Endothelial cell (in vitro differentiated cells): ENCODE measurements at regions not wholly inside any gene's neighbourhood (a gene's known extent, or its start where the extent isn't known, plus 50 kb on each side); places are given as distances from the start of the nearest gene placed in this dataset.

ENCODE experiments used
- DNase-seq: peaks from one replicate; pipeline ENCODE4 v3.0.0; 2021; ENCODE audit warnings: low spot score
- H3K27ac Mint-ChIP-seq: one replicate; pipeline ENCODE4 v1.8.0; 2021; ENCODE audit warnings: mixed read lengths, inconsistent platforms; ENCODE audit not compliant: unreplicated experiment
- H3K27me3 Mint-ChIP-seq: one replicate; pipeline ENCODE4 v1.8.0; 2021; ENCODE audit warnings: mild to moderate bottlenecking, moderate library complexity, mixed read lengths, inconsistent platforms; ENCODE audit not compliant: unreplicated experiment
- H3K36me3 Mint-ChIP-seq: one replicate; pipeline ENCODE4 v1.8.0; 2021; ENCODE audit warnings: mild to moderate bottlenecking, low read depth, mixed read lengths, inconsistent platforms; ENCODE audit not compliant: unreplicated experiment
- H3K4me1 Mint-ChIP-seq: one replicate; pipeline ENCODE4 v1.8.0; 2021; ENCODE audit warnings: mild to moderate bottlenecking, mixed read lengths, inconsistent platforms; ENCODE audit not compliant: unreplicated experiment
- H3K4me3 Mint-ChIP-seq: one replicate; pipeline ENCODE4 v1.8.0; 2021; ENCODE audit warnings: mild to moderate bottlenecking, mixed read lengths, inconsistent platforms; ENCODE audit not compliant: unreplicated experiment
- H3K9me3 Mint-ChIP-seq: one replicate; pipeline ENCODE4 v1.8.0; 2021; ENCODE audit warnings: mixed read lengths, inconsistent platforms; ENCODE audit not compliant: unreplicated experiment
- TF ChIP-seq, protein P1 (sequence below): fragments of 200-600 bp; sonication (generic); IDR thresholded peaks from one replicate; pipeline ENCODE4 v1.5.0; 2021; ENCODE audit warnings: antibody characterized with exemption; ENCODE audit not compliant: unreplicated experiment

- Mint-ChIP-seq H3K9me3 (no peaks in the 10 kb centered on the region), H3K4me1 (no peaks in the 10 kb centered on the region), H3K4me3 (no peak overlapping the region), H3K36me3 (no peaks in the 10 kb centered on the region), H3K27me3 (no peaks in the 10 kb centered on the region), H3K27ac (no peak overlapping the region)
- DNase-seq = no peak
- TF ChIP-seq, protein P1, sequence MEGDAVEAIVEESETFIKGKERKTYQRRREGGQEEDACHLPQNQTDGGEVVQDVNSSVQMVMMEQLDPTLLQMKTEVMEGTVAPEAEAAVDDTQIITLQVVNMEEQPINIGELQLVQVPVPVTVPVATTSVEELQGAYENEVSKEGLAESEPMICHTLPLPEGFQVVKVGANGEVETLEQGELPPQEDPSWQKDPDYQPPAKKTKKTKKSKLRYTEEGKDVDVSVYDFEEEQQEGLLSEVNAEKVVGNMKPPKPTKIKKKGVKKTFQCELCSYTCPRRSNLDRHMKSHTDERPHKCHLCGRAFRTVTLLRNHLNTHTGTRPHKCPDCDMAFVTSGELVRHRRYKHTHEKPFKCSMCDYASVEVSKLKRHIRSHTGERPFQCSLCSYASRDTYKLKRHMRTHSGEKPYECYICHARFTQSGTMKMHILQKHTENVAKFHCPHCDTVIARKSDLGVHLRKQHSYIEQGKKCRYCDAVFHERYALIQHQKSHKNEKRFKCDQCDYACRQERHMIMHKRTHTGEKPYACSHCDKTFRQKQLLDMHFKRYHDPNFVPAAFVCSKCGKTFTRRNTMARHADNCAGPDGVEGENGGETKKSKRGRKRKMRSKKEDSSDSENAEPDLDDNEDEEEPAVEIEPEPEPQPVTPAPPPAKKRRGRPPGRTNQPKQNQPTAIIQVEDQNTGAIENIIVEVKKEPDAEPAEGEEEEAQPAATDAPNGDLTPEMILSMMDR = no peak
Measured at GRCh38 chr5:84688566-84688965, 303.9 kb upstream of the EDIL3 start.

DNA sequence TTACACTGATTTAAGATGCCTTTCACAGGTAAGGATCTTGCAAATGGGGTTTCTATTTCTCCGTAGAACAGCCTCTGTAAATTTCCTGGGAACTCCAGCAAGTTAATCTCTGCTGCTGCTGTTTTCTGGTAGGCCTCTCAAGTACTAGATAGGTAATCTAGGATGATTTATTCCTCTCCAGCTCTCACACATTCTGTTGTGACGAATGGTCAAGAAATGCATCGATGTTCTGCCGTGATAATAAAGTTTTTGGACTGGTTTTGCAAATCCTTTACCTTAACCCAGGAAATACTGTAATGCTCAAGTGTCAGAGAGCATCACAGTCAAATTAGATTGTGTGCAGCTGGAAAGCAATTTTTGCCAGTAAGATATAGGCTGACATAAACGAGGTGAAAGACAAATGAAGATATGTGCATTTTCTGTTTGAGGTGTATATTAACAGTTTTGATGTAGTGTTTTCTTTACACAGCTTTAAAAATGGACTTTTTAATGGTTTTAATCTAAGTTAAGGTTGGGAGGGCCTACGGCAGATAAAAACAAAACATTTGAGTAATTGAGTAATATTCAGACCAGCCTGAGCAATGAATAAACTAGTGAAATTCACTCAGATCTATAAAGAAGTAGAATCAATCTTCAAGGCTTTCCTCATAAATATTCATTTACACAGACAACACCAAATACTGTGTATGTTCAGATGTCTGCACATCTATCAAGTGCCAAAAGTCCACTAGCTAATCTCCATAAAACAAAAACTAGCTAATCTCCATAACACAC is 300.6 kb upstream of the EDIL3 start:
- TF ChIP-seq, protein P1 = no peak
- Mint-ChIP-seq H3K9me3 (no peaks in the 10 kb centered on the region), H3K36me3 (no peaks in the 10 kb centered on the region), H3K27me3 (no peaks in the 10 kb centered on the region), H3K27ac (no peak overlapping the region), H3K4me3 (no peak overlapping the region), H3K4me1 (no peaks in the 10 kb centered on the region)
- DNase-seq = no peak

- H3K27me3 Mint-ChIP-seq = no peaks in the 10 kb centered on the region
- no peaks in the 10 kb centered on the region for H3K36me3 Mint-ChIP-seq
- no peaks in the 10 kb centered on the region for H3K4me1 Mint-ChIP-seq
- H3K4me3 Mint-ChIP-seq = no peak overlapping the region
- no peak overlapping the region for H3K27ac Mint-ChIP-seq
- TF ChIP-seq, protein P1 = no peak
- H3K9me3 Mint-ChIP-seq = no peaks in the 10 kb centered on the region
- no peak for DNase-seq
Measured at GRCh38 chr5:84683594-84683993, 298.9 kb upstream of the EDIL3 start.

DNA sequence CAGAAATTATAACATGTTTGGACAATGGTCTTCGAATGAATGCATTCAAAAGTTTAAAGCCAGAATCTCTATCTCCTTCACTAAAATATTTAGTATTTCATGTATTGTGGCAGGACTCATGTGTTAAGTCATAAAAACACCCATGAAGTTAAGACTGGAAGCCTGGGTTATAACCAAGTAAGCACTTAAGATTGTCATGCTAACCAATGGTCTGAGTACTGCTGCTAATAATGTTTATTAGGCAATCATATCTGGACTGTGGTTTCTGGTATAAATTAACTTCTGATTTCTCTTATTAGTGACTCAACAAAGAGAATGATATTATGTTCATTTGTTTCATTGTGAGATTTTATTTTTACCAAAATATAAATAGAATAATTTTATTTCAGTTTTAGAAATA is 297.9 kb upstream of the EDIL3 start:
- TF ChIP-seq, protein P1 = no peak
- no peaks in the 10 kb centered on the region for H3K36me3 Mint-ChIP-seq
- DNase-seq = no peak
- H3K27ac Mint-ChIP-seq = no peak overlapping the region
- H3K9me3 Mint-ChIP-seq = no peaks in the 10 kb centered on the region
- no peaks in the 10 kb centered on the region for H3K4me1 Mint-ChIP-seq
- no peak overlapping the region for H3K4me3 Mint-ChIP-seq
- H3K27me3 Mint-ChIP-seq = no peaks in the 10 kb centered on the region

DNA sequence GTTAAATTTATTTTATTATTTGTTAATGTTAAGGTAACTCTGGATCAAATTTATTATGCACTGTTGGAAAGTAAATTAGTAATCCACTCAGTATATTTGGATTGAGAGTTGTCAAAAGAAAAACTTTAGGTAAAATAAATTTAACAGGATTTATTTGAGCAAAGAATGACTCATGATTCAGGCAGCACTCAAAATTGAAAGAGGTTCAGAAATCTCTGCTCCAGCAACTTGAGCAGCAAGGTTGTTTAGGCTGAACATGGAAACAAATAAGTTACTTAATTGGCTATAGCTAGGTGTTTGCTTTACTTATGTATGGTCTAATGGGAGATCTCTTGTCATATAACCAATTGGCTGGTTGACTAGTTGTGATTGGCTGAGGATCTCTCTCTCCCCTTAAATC is 296.2 kb upstream of the EDIL3 start:
- Mint-ChIP-seq H3K27ac (no peak overlapping the region), H3K36me3 (no peaks in the 10 kb centered on the region), H3K27me3 (no peaks in the 10 kb centered on the region), H3K4me1 (no peaks in the 10 kb centered on the region), H3K4me3 (no peak overlapping the region), H3K9me3 (no peaks in the 10 kb centered on the region)
- TF ChIP-seq, protein P1 = no peak
- no peak for DNase-seq
